HG03280 (cell line): ENCODE measurements at regions not wholly inside any gene's neighbourhood (a gene's known extent, or its start where the extent isn't known, plus 50 kb on each side); places are given as distances from the start of the nearest gene placed in this dataset.
"Not testable (repeated sequence)": the region's sequence is repeated elsewhere in the genome, so short reads cannot be mapped to it uniquely, and the experiment has no call there.

Source experiments
- ATAC-seq: cut with Tn5 transposase; IDR thresholded peaks from one replicate; pipeline ENCODE4 v1.9.1; 2021; ENCODE audit warnings: mild to moderate bottlenecking, moderate library complexity; ENCODE audit not compliant: unreplicated experiment

- no peak for ATAC-seq
Measured at GRCh38 chr3:20668411-20668810, 482.4 kb upstream of the SGO1 start.

GRCh38 chr3:20666091-20666490 is 480.1 kb upstream of the SGO1 start:
- ATAC-seq: no peak

- ATAC-seq: no peak
Measured at GRCh38 chr3:20658491-20658890, 472.5 kb upstream of the SGO1 start.

- no peak for ATAC-seq
Measured at GRCh38 chr3:20657560-20657959, 471.6 kb upstream of the SGO1 start.

GRCh38 chr3:20652231-20652986 is 466.4 kb upstream of the SGO1 start:
- no peak for ATAC-seq

GRCh38 chr3:20648921-20649381 is 462.9 kb upstream of the SGO1 start:
- no peak for ATAC-seq

GRCh38 chr3:20648294-20648693 is 462.3 kb upstream of the SGO1 start:
- ATAC-seq: no peak

- no peak for ATAC-seq
Measured at GRCh38 chr3:20646425-20646824, 460.4 kb upstream of the SGO1 start.

- no peak for ATAC-seq
Measured at GRCh38 chr3:20645340-20645739, 459.3 kb upstream of the SGO1 start.

GRCh38 chr3:20637729-20638128 is 451.7 kb upstream of the SGO1 start:
- ATAC-seq: no peak

- no peak for ATAC-seq
Measured at GRCh38 chr3:20622304-20622703, 436.3 kb upstream of the SGO1 start.

GRCh38 chr3:20618621-20619020 is 432.6 kb upstream of the SGO1 start:
- ATAC-seq: not testable (repeated sequence)

GRCh38 chr3:20618181-20618580 is 432.2 kb upstream of the SGO1 start:
- not testable (repeated sequence) for ATAC-seq

GRCh38 chr3:20615982-20616381 is 430.0 kb upstream of the SGO1 start:
- ATAC-seq: not testable (repeated sequence)

GRCh38 chr3:20608054-20608738 is 422.2 kb upstream of the SGO1 start:
- ATAC-seq: no peak

- no peak for ATAC-seq
Measured at GRCh38 chr3:20604659-20605058, 418.7 kb upstream of the SGO1 start.

GRCh38 chr3:20589275-20589674 is 403.3 kb upstream of the SGO1 start:
- no peak for ATAC-seq

GRCh38 chr3:20588781-20589180 is 402.8 kb upstream of the SGO1 start:
- ATAC-seq: no peak

GRCh38 chr3:20583648-20584047 is 397.6 kb upstream of the SGO1 start:
- no peak for ATAC-seq

- ATAC-seq: no peak
Measured at GRCh38 chr3:20576228-20576627, 390.2 kb upstream of the SGO1 start.

- no peak for ATAC-seq
Measured at GRCh38 chr3:20575146-20575545, 389.1 kb upstream of the SGO1 start.

GRCh38 chr3:20574746-20575145 is 388.7 kb upstream of the SGO1 start:
- no peak for ATAC-seq
